Transverse colon (tissue), 4 donors: ENCODE measurements at regions not wholly inside any gene's neighbourhood (a gene's known extent, or its start where the extent isn't known, plus 50 kb on each side); places are given as distances from the start of the nearest gene placed in this dataset.

Experiments
- DNase-seq: peaks from one replicate; pipeline ENCODE4 v3.0.0-alpha.2; 2019
- H3K27ac ChIP-seq, 4 donors: fragments of 200-600 bp; sonication (generic); 2 replicates each; pipeline ENCODE4 v1.5.1; 2016 to 2018; ENCODE audit warnings: inconsistent platforms in 4 of 4
- H3K27me3 ChIP-seq: fragments of 200-600 bp; sonication (generic); 2 replicates; pipeline ENCODE4 v1.5.1; 2017; ENCODE audit warnings: inconsistent platforms
- H3K36me3 ChIP-seq, 4 donors: fragments of 200-600 bp; sonication (generic); 2 replicates each; pipeline ENCODE4 v1.5.1; 2017 to 2019; ENCODE audit warnings: inconsistent platforms in 4 of 4
- H3K4me1 ChIP-seq, 4 donors: fragments of 200-600 bp; sonication (generic); 2 replicates each; pipeline ENCODE4 v1.5.1; 2017 to 2020; ENCODE audit warnings: inconsistent platforms in 4 of 4
- H3K4me3 ChIP-seq, 4 donors: fragments of 200-600 bp; sonication (generic); 1 replicate in 1 of 4; 2 replicates in 3 of 4; pipeline versions ENCODE4 v1.5.1 to v1.6.1; 2017 to 2019; ENCODE audit warnings: inconsistent platforms in 4 of 4
- H3K9me3 ChIP-seq, 2 donors: fragments of 200-600 bp; sonication (generic); 2 replicates each; pipeline ENCODE4 v1.5.1; 2017 to 2019; ENCODE audit warnings: inconsistent platforms in 2 of 2
- CTCF ChIP-seq, 5 experiments: fragments of 200-600 bp in 3 of 5; fragments of 450-650 bp in 2 of 5; sonication (generic) in 3 of 5; IDR thresholded peaks; 1 replicate in 2 of 5; 2 replicates in 3 of 5; pipeline ENCODE4 v1.5.1; 2016 to 2017; ENCODE audit warnings: antibody characterized with exemption in 5 of 5, inconsistent platforms in 3 of 5, mild to moderate bottlenecking in 2 of 5, moderate library complexity in 1 of 5
- EP300 ChIP-seq: sonication (generic); formaldehyde crosslinking; IDR thresholded peaks from one replicate; pipeline ENCODE4 v1.6.1; 2017; ENCODE audit warnings: antibody characterized with exemption, low read depth
- POLR2A ChIP-seq: fragments of 450-650 bp; IDR thresholded peaks from one replicate; pipeline ENCODE4 v1.6.1; 2016; ENCODE audit warnings: antibody characterized with exemption, mild to moderate bottlenecking, moderate library complexity
- POLR2AphosphoS5 ChIP-seq, 3 donors: sonication (generic); formaldehyde crosslinking; IDR thresholded peaks; one replicate each; pipeline ENCODE4 v1.6.1; 2016; ENCODE audit warnings: antibody characterized with exemption in 3 of 3
- WGBS, 2 donors: methylation state at CpG; one replicate each; pipeline ENCODE4 v1.1.5; 2018; ENCODE audit warnings: low coverage in 1 of 2; 5-methylcytosine and 5-hydroxymethylcytosine counted together
- in situ Hi-C, 4 donors: fragments of 200-750 bp; cut with MboI; loops; one replicate each; pipeline versions ENCODE4 v1.15.0 to v1.15.1; 2017; ENCODE audit warnings: low sequenced_read_pairs in 3 of 4, low pct_ligation_motif_present in 1 of 4, low pct_unique_long_range_greater_than_20kb in 1 of 4
- intact Hi-C: fragments of 100-400 bp; cut with DNase I; formaldehyde crosslinking; loops from one replicate; pipeline ENCODE4 v1.15.1; 2023; ENCODE audit warnings: low total_unique reads

GRCh38 chr10:37643187-37643586 lies 214.2 kb downstream of the ZNF248 start:
- Histone ChIP-seq H3K4me3 (no peak overlapping the region), H3K36me3 (no peaks in the 10 kb centered on the region), H3K4me1 (no peaks in the 10 kb centered on the region), H3K27me3 (no peaks in the 10 kb centered on the region), H3K9me3 (peaks cover 0 to 4% of the 10 kb centered on the region in 2 donors), H3K27ac (no peak overlapping the region)
- in situ Hi-C loops: no loop called here
- intact Hi-C loops: no loop called here
- no peak for TF ChIP-seq EP300
- no peak for TF ChIP-seq CTCF (IDR thresholded peaks at IDR 0.05)
- no peak for TF ChIP-seq POLR2A
- TF ChIP-seq POLR2AphosphoS5 (IDR thresholded peaks at IDR 0.05): no peak
- WGBS, 2 donors: 59% methylated on average over 1 of the region's 1 CpG; no CpG with 5 or more reads in 1 of the 2 donors
- no peak for DNase-seq

GRCh38 chr10:37640301-37640700 lies 217.1 kb downstream of the ZNF248 start:
- DNase-seq: no peak
- no peak overlapping the region for H3K4me3 ChIP-seq
- no peaks in the 10 kb centered on the region for H3K27me3 ChIP-seq
- intact Hi-C loops: no loop called here
- WGBS, 2 donors: 78 to 83% methylated on average over 3 to 8 of the region's 8 CpGs
- TF ChIP-seq CTCF (IDR thresholded peaks at IDR 0.05) (no peak), EP300 (no peak), POLR2A (no peak), POLR2AphosphoS5 (IDR thresholded peaks at IDR 0.05) (no peak)
- H3K27ac ChIP-seq: no peak overlapping the region
- H3K4me1 ChIP-seq: no peaks in the 10 kb centered on the region
- H3K9me3 ChIP-seq: peaks cover 0 to 7% of the 10 kb centered on the region in 2 donors
- no peaks in the 10 kb centered on the region for H3K36me3 ChIP-seq
- in situ Hi-C loops: no loop called here

GRCh38 chr10:37639200-37639599 lies 218.2 kb downstream of the ZNF248 start:
- WGBS, 2 donors: 63% methylated on average over 5 of the region's 5 CpGs; no CpG with 5 or more reads in 1 of the 2 donors
- in situ Hi-C loops (no loop called here), intact Hi-C loops (no loop called here)
- DNase-seq: no peak
- TF ChIP-seq CTCF (IDR thresholded peaks at IDR 0.05) (no peak), POLR2A (no peak), POLR2AphosphoS5 (IDR thresholded peaks at IDR 0.05) (no peak), EP300 (no peak)
- Histone ChIP-seq H3K4me1 (no peaks in the 10 kb centered on the region), H3K9me3 (peaks cover 0 to 7% of the 10 kb centered on the region in 2 donors), H3K27me3 (no peaks in the 10 kb centered on the region), H3K36me3 (no peaks in the 10 kb centered on the region), H3K27ac (no peak overlapping the region), H3K4me3 (no peak overlapping the region)

GRCh38 chr10:37638569-37638968 lies 218.8 kb downstream of the ZNF248 start:
- WGBS, 2 donors: 65 to 80% methylated on average over 1 of the region's 1 CpG

More at GRCh38 chr10:37638569-37638968, 218.8 kb downstream of the ZNF248 start:
- no peaks in the 10 kb centered on the region for H3K36me3 ChIP-seq
- DNase-seq: no peak
- H3K4me1 ChIP-seq: no peaks in the 10 kb centered on the region
- in situ Hi-C loops (no loop called here), intact Hi-C loops (no loop called here)
- H3K27ac ChIP-seq: no peak overlapping the region
- H3K27me3 ChIP-seq: no peaks in the 10 kb centered on the region
- H3K9me3 ChIP-seq: peaks cover 0 to 7% of the 10 kb centered on the region in 2 donors
- H3K4me3 ChIP-seq: no peak overlapping the region
- TF ChIP-seq EP300 (no peak), POLR2AphosphoS5 (IDR thresholded peaks at IDR 0.05) (no peak), CTCF (IDR thresholded peaks at IDR 0.05) (no peak), POLR2A (no peak)
